OCI-M2 (cell line): ENCODE measurements at regions not wholly inside any gene's neighbourhood (a gene's known extent, or its start where the extent isn't known, plus 50 kb on each side); places are given as distances from the start of the nearest gene placed in this dataset.

Source experiments
- DNase-seq: peaks from one replicate; lab custom pipeline; 2025; ENCODE audit not compliant: unreplicated experiment; lab: John Stamatoyannopoulos, UW

DNA sequence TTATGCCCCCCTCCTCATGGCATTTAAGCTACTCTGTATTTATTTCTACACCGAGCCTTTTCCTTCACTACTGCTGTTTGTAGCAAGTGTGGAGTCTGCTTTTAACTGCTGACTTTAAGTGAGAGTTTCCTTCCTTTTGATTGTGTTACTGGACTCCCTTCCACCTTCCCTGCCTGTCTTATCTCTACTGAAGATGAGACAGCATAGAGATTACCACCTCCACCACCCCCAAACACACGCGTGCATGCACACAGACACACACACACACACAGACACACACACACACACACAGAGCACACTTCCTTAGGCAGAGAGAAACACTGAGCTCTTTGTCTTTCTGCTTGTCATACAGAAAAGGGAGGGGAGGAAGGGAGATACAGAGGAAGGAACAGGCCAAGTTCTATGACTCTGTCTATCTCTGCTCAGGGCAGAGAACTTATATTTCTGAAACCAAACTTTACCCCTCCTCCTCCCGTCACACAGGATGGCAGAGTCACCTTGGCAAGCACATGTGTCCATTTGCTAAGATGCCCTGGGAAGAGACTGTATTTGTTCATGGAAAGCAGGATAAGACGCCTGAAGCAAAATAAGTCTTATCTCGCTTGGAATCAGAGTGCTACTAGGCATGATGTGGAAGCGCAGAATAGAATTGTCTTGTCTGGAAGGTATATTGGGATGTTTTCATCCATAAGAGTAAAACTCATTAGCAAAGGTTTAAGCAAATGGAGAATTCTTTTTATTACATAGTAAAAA, 81.8 kb upstream of the CAV2 start:
- no peak for DNase-seq

DNA sequence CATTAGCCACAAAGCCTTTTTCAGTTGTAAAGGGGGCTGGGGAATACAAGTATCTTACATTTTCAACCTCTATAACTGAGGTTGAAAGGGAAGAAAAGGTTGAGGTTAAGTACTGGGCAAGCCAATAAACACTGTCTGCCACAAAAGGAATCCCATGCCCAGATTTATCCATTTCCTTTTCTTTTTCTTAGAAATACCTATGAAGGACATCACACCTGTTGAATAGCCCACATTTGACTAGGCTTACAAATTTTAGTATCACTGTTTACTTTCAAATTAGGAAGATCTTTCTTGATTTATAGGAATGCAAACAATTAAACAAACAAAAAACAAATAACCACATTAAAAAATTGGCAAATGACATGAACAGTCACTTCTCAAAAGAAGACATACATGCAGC, 81.0 kb upstream of the CAV2 start:
- no peak for DNase-seq

DNA sequence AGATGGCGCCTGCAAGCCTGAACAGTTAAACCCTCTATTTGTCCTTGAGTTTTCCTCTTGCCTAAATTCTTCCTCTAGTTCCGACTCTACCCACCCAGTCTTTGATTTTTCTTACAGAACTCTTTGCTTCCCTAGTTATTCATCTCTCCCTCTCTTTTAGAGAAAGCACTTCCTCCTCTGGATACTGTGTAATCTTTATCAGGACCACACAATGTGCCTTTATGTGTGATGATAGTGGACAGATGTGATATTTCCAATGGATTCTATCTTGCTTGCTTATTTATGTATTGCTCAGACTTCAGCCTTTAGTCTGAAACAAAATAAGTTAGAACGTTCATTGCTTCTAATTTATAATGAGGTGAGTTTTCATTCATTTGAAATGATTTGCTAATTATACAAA, 79.5 kb upstream of the CAV2 start:
- no peak for DNase-seq

DNA sequence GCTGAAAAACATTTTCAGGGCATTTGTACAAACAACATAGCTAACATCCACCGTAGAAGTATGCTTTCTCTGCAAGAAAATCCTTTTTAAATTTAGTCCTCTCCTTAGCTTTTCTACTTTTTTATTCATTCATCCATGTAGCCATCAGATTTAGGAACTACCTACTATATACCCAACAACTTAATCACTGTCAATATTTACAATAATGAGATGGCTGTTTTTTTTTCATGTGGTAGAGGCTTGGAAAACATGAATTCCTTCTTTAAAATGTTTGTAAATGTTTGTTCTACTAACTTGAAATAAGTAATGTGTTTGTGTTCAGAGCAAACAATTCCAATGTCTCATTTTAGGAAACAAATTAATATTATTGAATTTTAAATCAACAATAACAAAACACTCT, 78.2 kb upstream of the CAV2 start:
- DNase-seq: no peak

GRCh38 chr7:116422683-116423082, 76.9 kb upstream of the CAV2 start:
- DNase-seq: no peak

- no peak for DNase-seq
Observed at GRCh38 chr7:116423499-116423898, 76.0 kb upstream of the CAV2 start.

GRCh38 chr7:116425647-116426209, 73.8 kb upstream of the CAV2 start:
- DNase-seq: no peak

GRCh38 chr7:116426428-116427156, 72.9 kb upstream of the CAV2 start:
- no peak for DNase-seq

GRCh38 chr7:116429986-116430619, 69.4 kb upstream of the CAV2 start:
- DNase-seq: no peak

DNA sequence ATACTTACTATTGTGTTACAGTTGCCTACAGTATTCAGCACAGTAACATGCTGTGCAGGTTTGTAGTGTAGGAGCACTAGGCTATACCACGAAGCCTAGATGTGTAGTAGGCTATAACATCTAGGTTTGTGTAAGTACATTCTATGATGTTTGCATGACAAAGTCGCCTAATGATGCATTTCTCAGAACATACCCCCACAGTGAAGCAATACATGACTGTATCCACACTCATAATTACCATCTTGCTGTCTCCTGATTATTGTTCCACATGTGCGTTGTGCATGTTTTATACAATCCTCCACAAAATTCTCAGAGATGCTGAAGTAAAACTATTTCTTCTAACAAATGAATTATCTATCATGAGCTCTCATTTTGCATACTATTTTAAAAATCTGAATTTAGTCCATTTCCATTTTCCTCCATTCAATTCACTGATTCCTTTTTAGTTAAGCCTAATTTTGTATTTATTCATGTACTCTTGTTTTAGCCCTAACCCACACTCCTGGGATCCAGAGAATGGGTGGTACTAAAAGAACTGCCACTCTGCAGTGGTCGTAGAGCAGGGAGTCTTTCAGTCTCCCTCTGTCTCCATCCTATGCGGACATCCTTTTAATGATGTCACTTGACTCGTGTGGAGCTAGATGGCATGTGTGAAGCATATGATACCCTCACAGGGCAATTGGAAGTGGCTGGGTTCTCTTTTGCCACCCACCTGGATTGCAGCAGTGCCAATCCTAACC, 67.6 kb upstream of the CAV2 start:
- DNase-seq: no peak

- no peak for DNase-seq
Observed at GRCh38 chr7:116432527-116432916, 67.0 kb upstream of the CAV2 start.

GRCh38 chr7:116433246-116433645, 66.3 kb upstream of the CAV2 start:
- DNase-seq: no peak

DNA sequence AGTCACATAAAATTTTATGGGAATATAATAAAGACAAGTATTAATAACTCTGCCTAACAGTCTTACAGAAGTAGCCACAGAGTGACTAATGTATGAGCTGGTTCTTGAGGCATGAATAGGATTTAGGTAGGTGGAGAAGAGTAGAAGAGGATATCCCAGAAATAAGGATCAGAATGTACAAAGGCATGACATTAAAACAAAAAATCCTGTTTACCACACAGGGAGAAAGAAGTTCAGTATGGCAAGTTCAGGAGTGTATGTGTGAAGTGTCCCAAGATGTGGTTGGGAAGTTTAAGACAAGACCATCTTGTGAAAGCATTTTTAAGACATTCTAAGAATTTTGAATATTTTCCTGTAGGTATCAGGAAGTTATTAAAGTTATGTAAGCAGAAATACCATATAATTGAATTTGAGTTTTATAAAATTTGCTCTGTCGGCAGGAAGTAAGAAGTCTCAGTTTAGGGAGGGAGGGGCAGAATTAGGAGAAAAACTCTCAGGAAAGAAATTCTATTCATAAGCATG, 64.7 kb upstream of the CAV2 start:
- DNase-seq: no peak

DNA sequence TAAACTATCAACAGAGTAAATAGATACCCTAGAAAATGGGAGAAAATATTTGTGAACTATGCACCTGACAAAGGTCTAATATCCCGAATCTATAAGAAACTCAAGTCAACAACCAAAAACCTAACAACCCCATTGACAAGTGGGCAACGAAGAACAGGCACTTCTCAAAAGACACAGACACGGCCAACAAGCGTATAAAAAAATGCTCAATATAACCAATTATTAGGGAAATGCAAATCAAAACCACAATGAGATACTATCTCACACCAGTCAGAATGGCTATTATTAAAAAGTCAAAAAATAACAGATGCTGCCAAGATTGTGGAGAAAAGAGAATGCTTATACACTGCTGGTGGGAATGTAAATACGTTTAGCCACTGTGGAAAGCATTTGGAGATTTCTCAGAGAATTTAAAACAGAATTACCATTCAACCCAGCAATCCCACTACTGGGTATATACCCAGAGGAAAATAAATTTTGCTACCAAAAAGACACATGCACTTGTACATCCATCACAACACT, 63.2 kb upstream of the CAV2 start:
- DNase-seq: no peak

- no peak for DNase-seq
Observed at GRCh38 chr7:116438267-116438666, 61.3 kb upstream of the CAV2 start.

DNA sequence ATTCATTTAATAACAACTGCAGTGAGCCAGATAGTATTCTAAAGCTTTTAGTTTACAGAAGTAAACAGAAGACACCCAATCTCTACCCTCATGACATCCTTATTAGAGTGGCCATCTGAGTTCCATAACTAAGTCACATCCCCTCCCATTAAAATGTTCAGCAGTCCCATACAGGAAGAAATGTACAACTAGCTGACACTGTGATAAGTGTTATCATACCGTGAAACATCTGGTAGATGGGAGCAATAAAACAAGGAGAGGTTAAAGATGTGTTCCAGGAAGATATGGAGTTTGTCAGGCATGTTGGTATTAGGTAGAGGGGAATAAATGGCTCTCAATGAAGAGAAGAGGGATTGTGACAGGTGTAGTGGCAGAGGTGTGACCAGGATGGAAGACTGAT, 60.5 kb upstream of the CAV2 start:
- DNase-seq: no peak

GRCh38 chr7:116439841-116440549, 59.5 kb upstream of the CAV2 start:
- DNase-seq: no peak

- no peak for DNase-seq
Observed at GRCh38 chr7:116441534-116441933, 58.0 kb upstream of the CAV2 start.

GRCh38 chr7:116443101-116443523, 56.4 kb upstream of the CAV2 start:
- no peak for DNase-seq

DNA sequence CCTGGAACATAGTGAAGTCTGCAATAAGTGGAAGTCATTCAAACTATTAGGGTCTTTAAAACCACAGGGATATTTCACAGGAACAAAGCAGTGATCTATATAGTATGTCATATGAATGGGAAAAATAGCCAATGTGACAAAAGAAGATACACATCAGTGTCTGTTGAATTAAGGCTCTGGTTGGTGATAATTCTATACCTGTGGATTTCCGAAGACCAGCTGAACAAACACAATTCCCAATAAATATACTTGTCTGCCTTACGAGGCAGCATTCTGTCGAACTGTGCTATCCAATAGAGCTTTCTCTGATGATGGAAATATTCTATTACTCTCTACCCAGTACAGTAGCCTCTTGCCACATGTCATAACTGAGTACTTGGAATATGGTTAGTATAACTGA, 55.9 kb upstream of the CAV2 start:
- DNase-seq: no peak
